ENCODE measurements at regions not wholly inside any gene's neighbourhood (a gene's known extent, or its start where the extent isn't known, plus 50 kb on each side); places are given as distances from the start of the nearest gene placed in this dataset.

DNA sequence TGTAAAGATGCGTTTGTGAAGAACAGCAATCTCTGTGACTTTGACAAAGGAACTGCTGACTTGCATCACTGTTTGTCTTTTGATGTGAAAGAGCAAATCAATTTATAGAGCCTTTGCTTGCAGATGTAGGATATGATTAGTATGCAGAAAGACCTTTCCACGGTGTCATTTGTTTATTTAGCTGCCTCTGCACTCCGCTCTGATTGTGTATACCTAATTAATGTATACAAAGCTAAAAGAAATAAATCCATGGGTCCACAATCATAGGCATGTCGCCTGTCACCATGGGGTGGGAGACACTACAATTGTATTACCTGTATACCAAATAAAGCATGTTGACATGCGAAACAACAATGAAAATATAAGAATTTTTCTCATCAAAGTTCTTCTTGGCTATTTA, 410.7 kb downstream of the MZT1 start:
- DNase-seq = no peak

DNA sequence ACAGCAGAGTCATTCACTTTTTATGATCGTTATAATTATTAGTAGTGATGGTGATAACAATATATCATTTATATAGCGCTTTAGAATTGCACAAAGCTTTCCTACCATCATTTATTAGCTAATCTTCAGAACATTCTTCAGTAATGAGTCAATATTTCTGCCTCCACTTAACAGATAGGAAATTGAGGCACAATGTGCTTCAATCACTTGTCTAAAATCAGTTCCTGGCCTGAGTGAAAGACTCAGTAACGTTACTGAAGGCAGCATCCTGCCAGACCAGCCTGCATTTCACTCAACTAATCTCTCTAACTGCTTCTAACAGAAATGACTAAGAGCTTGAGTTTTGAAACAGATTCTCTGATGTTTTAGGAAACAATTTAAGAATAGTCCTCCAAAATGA, 412.1 kb downstream of the MZT1 start:
- DNase-seq = no peak

DNA sequence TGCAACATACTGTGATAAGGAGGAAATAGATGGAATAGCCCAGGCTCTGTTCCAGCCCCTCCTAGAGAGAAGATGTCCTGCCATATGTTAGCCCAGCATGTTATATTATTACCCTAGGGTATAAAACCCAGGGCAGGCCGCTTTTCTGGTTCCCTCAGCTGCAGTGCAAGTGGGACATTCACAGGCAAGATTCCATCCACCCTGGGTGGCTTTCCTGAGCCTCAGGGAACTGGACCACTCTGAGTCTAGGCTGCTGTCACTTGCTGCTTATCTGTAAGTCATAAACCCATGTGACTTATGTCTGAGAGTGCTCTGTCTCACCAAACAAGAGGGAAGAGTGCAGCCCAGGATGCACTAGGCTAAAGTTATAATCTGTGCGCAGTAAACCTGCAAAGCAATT, 413.2 kb downstream of the MZT1 start:
- no peak for DNase-seq

DNA sequence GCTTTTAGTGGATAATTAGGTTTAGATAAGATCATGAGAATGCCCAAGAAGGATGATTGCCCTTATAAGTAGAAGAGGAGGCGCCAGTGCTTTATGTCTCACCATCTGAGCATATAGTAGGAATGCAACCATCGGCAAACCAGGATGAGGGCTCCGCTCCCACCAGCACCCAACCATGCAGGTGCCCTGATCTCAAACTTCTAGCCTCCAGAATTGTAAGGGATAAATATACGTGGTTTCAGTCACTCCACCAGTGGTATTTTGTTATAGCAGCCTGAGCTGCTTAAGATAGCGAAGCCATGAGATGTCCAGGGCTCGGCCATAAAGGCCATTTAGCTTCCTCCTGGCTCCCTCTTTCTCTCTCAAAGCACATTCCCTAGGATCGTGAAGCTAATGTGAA, 413.9 kb downstream of the MZT1 start:
- DNase-seq = no peak

DNA sequence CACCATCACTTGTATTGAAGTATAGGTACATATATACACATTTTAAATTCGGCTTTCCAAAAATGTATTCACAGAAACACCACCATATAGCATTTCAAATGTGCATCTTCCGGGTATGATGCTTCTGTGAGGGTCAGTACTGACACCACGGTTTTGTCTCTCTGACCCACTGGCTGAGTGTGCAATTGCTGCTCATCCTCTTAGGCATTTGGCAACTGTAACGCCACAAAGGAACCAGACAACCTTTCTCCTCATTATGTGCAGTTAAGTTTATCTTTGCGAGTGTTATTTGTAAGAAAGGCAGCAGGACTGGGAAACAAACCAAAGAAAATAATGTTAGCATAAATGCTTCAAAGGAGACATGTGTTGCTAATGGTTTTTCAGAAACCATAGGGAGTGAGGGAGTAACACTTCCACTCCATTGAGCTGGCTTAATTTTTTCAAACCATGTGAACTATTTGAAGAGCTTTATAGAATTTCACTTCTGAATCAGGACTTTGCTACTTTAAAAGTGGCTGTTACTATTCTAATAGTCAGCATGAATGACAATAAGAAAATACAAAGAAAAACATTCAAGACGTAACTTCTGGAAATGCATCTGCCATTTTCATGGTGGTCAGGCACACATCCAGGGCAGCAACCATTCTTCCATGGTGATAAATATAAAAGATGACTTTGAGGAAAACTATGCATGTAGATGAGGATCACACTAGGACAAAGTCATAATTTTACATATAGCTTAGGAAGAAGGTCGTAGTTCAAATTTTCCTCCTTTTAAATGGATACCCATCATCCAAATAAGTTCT, 423.3 kb downstream of the MZT1 start:
- no peak for DNase-seq

- DNase-seq = no peak
Measured at GRCh38 chr13:72296246-72296645, 429.2 kb upstream of the DACH1 start.

- no peak for DNase-seq
Measured at GRCh38 chr13:72295153-72295552, 428.1 kb upstream of the DACH1 start.

DNA sequence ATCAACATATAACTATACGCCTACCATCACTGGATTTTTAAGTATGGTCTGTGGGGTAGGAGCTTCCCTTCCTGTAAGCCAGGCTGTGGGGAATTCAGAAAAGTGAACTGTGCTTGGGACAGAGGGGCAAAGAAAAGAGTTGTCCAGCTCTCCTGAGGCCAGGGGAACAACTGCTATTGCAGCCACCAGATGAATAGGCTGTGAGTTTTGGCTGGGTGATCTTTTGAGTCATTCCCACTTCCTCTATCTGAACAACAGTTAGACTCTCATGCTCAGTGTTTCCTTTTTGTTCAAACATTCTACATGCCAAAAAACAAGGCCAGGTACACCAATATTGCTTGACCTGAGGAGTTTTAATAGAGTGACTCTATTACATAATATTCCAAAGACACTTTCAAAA, 426.2 kb upstream of the DACH1 start:
- DNase-seq = no peak

- no peak for DNase-seq
Measured at GRCh38 chr13:72290962-72291681, 424.1 kb upstream of the DACH1 start.

- DNase-seq = no peak
Measured at GRCh38 chr13:72286421-72286820, 419.4 kb upstream of the DACH1 start.

DNA sequence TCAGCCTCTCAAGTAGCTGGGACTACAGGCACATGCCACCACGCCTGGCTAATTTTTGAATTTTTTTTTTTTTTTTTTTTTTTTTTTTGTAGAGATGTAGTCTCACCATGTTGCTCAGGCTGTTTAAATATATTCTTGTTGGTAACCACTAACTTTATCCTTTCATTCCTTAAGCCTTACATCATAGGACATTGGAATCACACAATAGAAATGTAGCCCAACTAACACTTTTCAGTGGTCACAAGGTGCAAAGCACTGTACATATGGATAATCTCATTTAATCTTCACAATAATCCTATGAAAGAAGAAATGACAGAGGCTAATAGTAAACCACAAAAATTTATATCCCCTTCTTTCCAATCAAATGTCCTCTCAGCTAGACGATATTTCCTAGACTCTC, 417.8 kb upstream of the DACH1 start:
- DNase-seq = no peak

GRCh38 chr13:72261732-72262131, 394.7 kb upstream of the DACH1 start:
- no peak for DNase-seq

DNA sequence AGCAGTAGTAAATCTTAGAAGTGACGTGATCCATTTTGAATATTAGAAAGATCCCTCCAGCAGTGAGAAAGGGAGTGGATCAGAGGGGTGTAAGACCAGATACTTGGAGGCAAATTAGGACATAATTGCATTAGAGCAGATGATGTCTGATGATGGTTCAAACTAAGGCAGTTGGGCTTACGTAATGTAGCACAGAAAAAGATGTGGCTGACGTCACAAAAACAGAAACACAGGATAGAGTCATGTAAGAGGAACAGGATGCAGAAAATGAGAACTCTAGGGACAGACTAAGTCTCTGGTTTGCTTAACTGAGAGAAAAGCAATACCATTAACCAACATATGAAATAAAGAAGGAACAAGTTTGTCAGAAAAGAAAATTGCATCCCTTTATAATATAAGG, 392.5 kb upstream of the DACH1 start:
- DNase-seq = no peak

DNA sequence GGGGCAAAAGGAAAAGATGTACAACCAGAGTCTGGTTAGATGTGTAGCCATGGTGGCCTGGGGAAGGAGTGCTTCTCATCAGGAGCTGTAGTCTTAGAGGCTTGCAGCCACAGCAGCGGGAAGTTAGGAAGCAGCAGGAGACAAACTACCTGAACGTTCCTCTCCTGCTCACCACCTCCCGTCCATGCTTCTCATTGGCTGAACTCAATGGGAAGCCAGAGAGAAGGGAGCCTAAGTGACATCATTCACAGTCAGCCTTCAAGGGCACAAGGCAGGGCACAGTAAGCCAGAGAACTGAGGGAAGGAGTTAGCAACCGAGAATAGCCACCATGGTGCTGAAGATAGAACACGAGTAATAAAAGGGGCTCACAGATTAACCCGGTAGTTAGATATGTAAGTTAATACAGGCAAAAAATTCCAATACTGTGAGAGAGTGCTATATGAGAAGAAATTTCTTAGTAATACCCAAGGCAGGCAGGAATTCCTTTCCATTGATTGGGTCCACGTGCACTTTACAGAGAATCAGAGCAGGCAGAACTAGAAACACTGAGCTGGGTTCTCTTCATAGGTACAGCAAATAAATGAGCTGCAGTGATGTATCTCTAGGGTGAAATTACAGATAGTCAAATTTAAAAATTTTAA, 391.5 kb upstream of the DACH1 start:
- DNase-seq = no peak

DNA sequence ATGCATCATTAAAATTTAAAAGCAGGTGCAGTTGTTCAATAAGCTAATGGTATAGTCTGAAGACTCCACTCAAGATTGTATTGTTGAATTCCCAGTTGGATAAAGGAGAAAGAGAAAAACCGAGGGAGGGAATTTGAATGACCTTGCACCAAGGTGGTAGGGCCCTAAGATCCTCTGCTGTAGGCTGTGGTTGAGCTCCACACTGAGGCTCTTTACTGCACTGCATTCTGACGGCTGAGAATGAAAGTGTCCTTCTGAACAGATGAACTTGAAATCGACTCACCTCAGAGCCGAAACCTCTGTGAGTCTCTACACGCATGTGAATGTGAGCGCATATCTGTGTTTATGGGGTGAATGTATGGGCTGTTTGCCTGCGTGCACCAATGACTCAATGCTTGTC, 388.9 kb upstream of the DACH1 start:
- no peak for DNase-seq

DNA sequence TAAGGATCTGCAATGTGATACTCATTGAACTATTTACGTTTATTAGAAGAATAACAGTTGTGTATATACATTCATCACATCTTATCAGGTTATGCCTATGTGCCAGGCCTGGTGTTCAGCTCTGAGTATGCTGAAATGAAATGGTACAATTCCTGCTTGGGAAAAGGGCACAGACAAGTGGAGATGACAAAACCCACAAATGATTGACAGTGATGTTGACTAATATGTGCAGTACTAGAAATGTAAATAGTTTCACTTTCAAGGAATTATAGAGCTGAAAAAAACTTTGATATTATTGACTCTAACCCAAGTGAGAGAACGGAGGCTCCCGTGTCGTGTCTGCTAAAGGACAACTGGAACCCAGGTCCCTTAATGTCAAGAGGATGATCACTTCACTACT, 386.8 kb upstream of the DACH1 start:
- no peak for DNase-seq

GRCh38 chr13:72246396-72246795, 379.4 kb upstream of the DACH1 start:
- no peak for DNase-seq

GRCh38 chr13:72244788-72245187, 377.8 kb upstream of the DACH1 start:
- DNase-seq = no peak

- no peak for DNase-seq
Measured at GRCh38 chr13:72230131-72230530, 363.1 kb upstream of the DACH1 start.

GRCh38 chr13:72229067-72229466, 362.1 kb upstream of the DACH1 start:
- DNase-seq = no peak

DNA sequence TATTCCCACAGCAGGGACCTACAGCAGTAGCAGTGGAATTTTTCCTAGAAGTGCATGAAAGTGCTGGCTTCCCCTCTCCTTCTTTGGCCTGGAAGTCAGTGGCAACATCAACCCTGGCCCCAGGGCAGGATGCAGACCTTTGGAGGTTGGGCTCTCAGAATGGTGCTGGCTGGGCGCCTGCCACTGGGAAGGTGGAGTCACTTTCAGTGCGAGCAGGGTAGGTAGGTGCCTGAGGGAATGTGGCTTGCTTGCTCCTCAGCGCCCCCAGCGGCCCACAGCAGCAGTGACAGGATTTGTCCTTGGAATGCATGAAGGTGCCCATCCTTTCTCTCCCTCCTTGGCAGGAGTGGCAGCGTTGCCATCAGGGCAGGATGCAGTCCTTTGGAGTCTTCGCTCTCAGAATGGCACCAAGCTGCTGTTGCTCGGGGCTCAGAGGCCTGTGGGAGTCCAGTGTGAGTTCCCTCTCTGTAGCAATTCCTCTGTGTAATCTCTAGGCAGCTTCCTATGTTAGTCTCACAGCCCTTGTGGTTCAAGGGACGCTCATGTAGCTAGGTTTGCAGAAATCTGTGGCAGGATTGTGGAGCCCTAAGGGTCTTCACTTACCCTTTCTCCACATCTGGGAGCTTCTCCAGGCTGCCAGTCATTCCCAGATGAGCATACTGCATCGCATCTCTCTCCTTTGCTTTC, 354.4 kb upstream of the DACH1 start:
- DNase-seq = no peak

DNA sequence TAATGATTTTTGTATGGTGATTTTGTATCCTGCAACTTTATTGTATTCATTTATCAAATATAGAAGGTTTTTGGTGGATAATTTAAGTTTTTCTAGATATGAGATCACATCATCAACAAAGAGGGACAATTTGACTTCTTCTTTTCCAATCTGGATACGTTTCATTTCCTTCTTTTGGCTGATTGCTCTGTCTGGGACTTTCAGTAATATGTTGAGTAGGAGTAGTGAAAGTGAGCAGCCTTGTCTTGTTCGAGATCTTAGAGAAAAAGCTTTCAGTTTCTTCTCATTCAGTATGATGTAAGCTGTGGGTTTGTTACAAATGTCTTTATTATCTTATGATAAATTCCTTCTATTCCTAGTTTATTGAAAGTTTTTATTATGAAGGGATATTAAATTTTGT, 352.0 kb upstream of the DACH1 start:
- DNase-seq = no peak

DNA sequence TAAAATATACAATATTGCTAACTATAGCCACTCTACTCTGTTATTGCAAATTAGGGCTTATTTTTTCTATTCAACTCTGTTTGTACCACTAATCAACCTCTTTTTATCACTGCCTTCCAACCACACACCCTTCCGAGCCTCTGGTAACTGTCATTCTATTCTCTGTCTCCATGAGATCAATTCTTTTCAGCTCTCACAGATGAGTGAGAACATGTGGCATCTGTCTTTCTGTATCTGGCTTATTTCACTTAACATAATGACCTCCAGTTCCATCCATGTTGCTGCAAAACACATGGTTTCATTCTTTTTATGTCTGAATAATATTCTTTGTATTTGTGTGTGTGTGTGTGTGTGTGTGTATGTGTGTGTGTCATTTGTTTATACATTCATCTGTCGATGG, 350.1 kb upstream of the DACH1 start:
- DNase-seq = no peak
